NCI-H748 (cell line): ENCODE measurements at regions not wholly inside any gene's neighbourhood (a gene's known extent, or its start where the extent isn't known, plus 50 kb on each side); places are given as distances from the start of the nearest gene placed in this dataset.

Experiments
- DNase-seq: peaks from one replicate; lab custom pipeline; 2025; ENCODE audit not compliant: unreplicated experiment; lab: John Stamatoyannopoulos, UW

GRCh38 chr1:191564275-191564674 lies 594.0 kb upstream of the RGS18 start:
- no peak for DNase-seq

GRCh38 chr1:191572479-191572878 lies 585.8 kb upstream of the RGS18 start:
- DNase-seq = no peak

- DNase-seq = no peak
Observed at GRCh38 chr1:191575180-191575579, 583.1 kb upstream of the RGS18 start.

GRCh38 chr1:191575746-191576145 lies 582.5 kb upstream of the RGS18 start:
- DNase-seq = no peak

GRCh38 chr1:191577213-191577612 lies 581.0 kb upstream of the RGS18 start:
- no peak for DNase-seq

GRCh38 chr1:191578281-191578680 lies 580.0 kb upstream of the RGS18 start:
- no peak for DNase-seq

GRCh38 chr1:191579019-191579418 lies 579.2 kb upstream of the RGS18 start:
- DNase-seq = no peak

- no peak for DNase-seq
Observed at GRCh38 chr1:191582169-191582568, 576.1 kb upstream of the RGS18 start.

GRCh38 chr1:191585095-191585494 lies 573.2 kb upstream of the RGS18 start:
- no peak for DNase-seq

- no peak for DNase-seq
Observed at GRCh38 chr1:191588905-191589304, 569.4 kb upstream of the RGS18 start.

- DNase-seq = no peak
Observed at GRCh38 chr1:191589536-191589935, 568.7 kb upstream of the RGS18 start.

- no peak for DNase-seq
Observed at GRCh38 chr1:191590578-191590977, 567.7 kb upstream of the RGS18 start.

- DNase-seq = no peak
Observed at GRCh38 chr1:191592039-191592438, 566.2 kb upstream of the RGS18 start.

- DNase-seq = no peak
Observed at GRCh38 chr1:191592907-191593306, 565.4 kb upstream of the RGS18 start.

- DNase-seq = no peak
Observed at GRCh38 chr1:191595170-191595569, 563.1 kb upstream of the RGS18 start.

- peak; percentile 95 for DNase-seq
Observed at GRCh38 chr1:191608367-191608766, 549.9 kb upstream of the RGS18 start.

GRCh38 chr1:191609305-191609704 lies 549.0 kb upstream of the RGS18 start:
- no peak for DNase-seq

- DNase-seq = no peak
Observed at GRCh38 chr1:191615101-191615821, 543.0 kb upstream of the RGS18 start.

- no peak for DNase-seq
Observed at GRCh38 chr1:191618181-191618580, 540.1 kb upstream of the RGS18 start.

GRCh38 chr1:191620883-191621282 lies 537.4 kb upstream of the RGS18 start:
- DNase-seq = no peak

GRCh38 chr1:191624044-191624443 lies 534.2 kb upstream of the RGS18 start:
- DNase-seq = no peak

- DNase-seq = no peak
Observed at GRCh38 chr1:191629836-191630235, 528.4 kb upstream of the RGS18 start.

GRCh38 chr1:191634801-191635508 lies 523.3 kb upstream of the RGS18 start:
- no peak for DNase-seq
